IMR-90 (cell line): ENCODE measurements at regions not wholly inside any gene's neighbourhood (a gene's known extent, or its start where the extent isn't known, plus 50 kb on each side); places are given as distances from the start of the nearest gene placed in this dataset.

Source experiments
- ATAC-seq: fragments of 200-7000 bp; cut with Tn5 transposase; 2 replicates; pipeline ENCODE4 v1.9.1; 2020; ENCODE audit warnings: low read depth, mild to moderate bottlenecking, moderate library complexity
- BruUV-seq: library from RNA; stranded (reverse); fragments of 400-500 nt; replicated peaks from 2 replicates; lab custom pipeline; 2021; lab: Mats Ljungman, UMichigan
- CTCF ChIA-PET: fragments of 300-600 bp; formaldehyde crosslinking; extraction: SDS; loops from one replicate; lab custom pipeline; 2021; ENCODE audit warnings: antibody characterized with exemption; lab: Yijun Ruan, JAX
- POLR2A ChIA-PET: fragments of 300-600 bp; sonication (Branson Sonifier 250); formaldehyde crosslinking; loops from one replicate; lab custom pipeline; 2022; ENCODE audit warnings: antibody characterized with exemption; ENCODE audit not compliant: unreplicated experiment; lab: Charles Lee
- DNase-seq: peaks from one replicate; pipeline ENCODE4 v3.0.0; 2013
- H2AFZ ChIP-seq: replicated peaks from 2 replicates; pipeline ENCODE3; 2013; ENCODE audit warnings: low read length, mild to moderate bottlenecking; ENCODE audit not compliant: poor library complexity
- H2AK5ac ChIP-seq: 2 replicates; pipeline ENCODE4 v1.6.1; 2013; ENCODE audit warnings: low read depth, low read length, inconsistent platforms
- H2AK9ac ChIP-seq: replicated peaks from 2 replicates; pipeline ENCODE3; 2013; ENCODE audit warnings: mild to moderate bottlenecking, low read depth, low read length, moderate library complexity; ENCODE audit not compliant: poor library complexity
- H2BK120ac ChIP-seq: 2 replicates; pipeline ENCODE4 v1.6.1; 2013; ENCODE audit warnings: low read depth, low read length, inconsistent platforms
- H2BK15ac ChIP-seq: 3 replicates; pipeline ENCODE4 v1.6.1; 2013; ENCODE audit warnings: low read depth, low read length, inconsistent platforms
- H2BK20ac ChIP-seq: 2 replicates; pipeline ENCODE4 v1.6.1; 2013; ENCODE audit warnings: low read depth, mild to moderate bottlenecking, inconsistent platforms, low read length, moderate library complexity
- H2BK5ac ChIP-seq: 2 replicates; pipeline ENCODE4 v1.6.1; 2013; ENCODE audit warnings: mild to moderate bottlenecking, low read depth, low read length, inconsistent platforms; ENCODE audit not compliant: poor library complexity, severe bottlenecking
- H3K14ac ChIP-seq: replicated peaks from 2 replicates; pipeline ENCODE4 v1.6.1; 2013; ENCODE audit warnings: low read depth, low read length, inconsistent platforms
- H3K18ac ChIP-seq: 2 replicates; pipeline ENCODE4 v1.6.1; 2013; ENCODE audit warnings: low read depth, low read length, control low read depth
- H3K23ac ChIP-seq: 2 replicates; pipeline ENCODE4 v1.6.1; 2013; ENCODE audit warnings: low read depth, low read length, inconsistent platforms
- H3K27ac ChIP-seq: 2 replicates; pipeline ENCODE4 v1.5.1; 2013; ENCODE audit warnings: mild to moderate bottlenecking, control low read depth, low read length; ENCODE audit not compliant: insufficient read depth
- H3K27me3 ChIP-seq: 2 replicates; pipeline ENCODE4 v1.6.1; 2013; ENCODE audit warnings: low read length; ENCODE audit not compliant: control insufficient read depth, insufficient read depth
- H3K36me3 ChIP-seq: 2 replicates; pipeline ENCODE4 v1.6.1; 2013; ENCODE audit warnings: low read length, mixed read lengths; ENCODE audit not compliant: control insufficient read depth, insufficient read depth
- H3K4ac ChIP-seq: 2 replicates; pipeline ENCODE4 v1.6.1; 2013; ENCODE audit warnings: low read depth, low read length, inconsistent platforms
- H3K4me1 ChIP-seq: 2 replicates; pipeline ENCODE4 v1.6.1; 2013; ENCODE audit warnings: low read length, mixed read lengths; ENCODE audit not compliant: control insufficient read depth, insufficient read depth
- H3K4me2 ChIP-seq: 2 replicates; pipeline ENCODE4 v1.6.1; 2013; ENCODE audit warnings: low read depth, mild to moderate bottlenecking, control low read depth, low read length, moderate library complexity
- H3K4me3 ChIP-seq: 2 replicates; pipeline ENCODE4 v1.5.1; 2013; ENCODE audit warnings: low read depth, mild to moderate bottlenecking, control low read depth, low read length, moderate library complexity; ENCODE audit not compliant: insufficient read depth
- H3K56ac ChIP-seq: 2 replicates; pipeline ENCODE4 v1.6.1; 2013; ENCODE audit warnings: low read length, inconsistent platforms; ENCODE audit not compliant: insufficient read depth; ENCODE audit errors: extremely low read depth
- H3K79me1 ChIP-seq, 2 experiments: 2 replicates each; pipeline ENCODE4 v1.6.1; 2013; ENCODE audit warnings: low read length in 2 of 2, inconsistent platforms in 1 of 2, low read depth in 1 of 2
- H3K9ac ChIP-seq: 2 replicates; pipeline ENCODE4 v1.6.1; 2013; ENCODE audit warnings: low read depth, low read length, control low read depth
- H3K9me1 ChIP-seq: 2 replicates; pipeline ENCODE4 v1.6.1; 2013; ENCODE audit warnings: low read length, inconsistent platforms; ENCODE audit not compliant: insufficient read depth
- H3K9me3 ChIP-seq: 2 replicates; pipeline ENCODE4 v1.6.1; 2013; ENCODE audit warnings: low read length; ENCODE audit not compliant: control insufficient read depth, insufficient read depth
- H4K20me1 ChIP-seq: 2 replicates; pipeline ENCODE4 v1.6.1; 2013; ENCODE audit warnings: low read length, inconsistent platforms; ENCODE audit not compliant: insufficient read depth
- H4K5ac ChIP-seq: 2 replicates; pipeline ENCODE4 v1.6.1; 2013; ENCODE audit warnings: mild to moderate bottlenecking, low read depth, low read length, control low read depth
- H4K8ac ChIP-seq, 2 experiments: 2 replicates each; pipeline ENCODE4 v1.6.1; 2013; ENCODE audit warnings: low read depth in 2 of 2, low read length in 2 of 2, control low read depth in 1 of 2, inconsistent platforms in 1 of 2
- H4K91ac ChIP-seq: 2 replicates; pipeline ENCODE4 v1.6.1; 2013; ENCODE audit warnings: low read depth, low read length, inconsistent platforms; ENCODE audit not compliant: insufficient read depth
- BHLHE40 ChIP-seq: fragments of 150-350 bp; IDR thresholded peaks from 2 replicates; pipeline ENCODE4 v1.6.1; 2016; ENCODE audit warnings: mild to moderate bottlenecking, low read depth, low read length
- CHD1 ChIP-seq: IDR thresholded peaks from 2 replicates; pipeline ENCODE4 v1.6.1; 2012; ENCODE audit warnings: low read depth, low read length, improper control_type of control experiment
- CTCF ChIP-seq: conservative IDR thresholded peaks from 2 replicates; pipeline ENCODE4 v1.5.1; 2012; ENCODE audit warnings: mild to moderate bottlenecking, low read depth, low read length, improper control_type of control experiment
- ELK1 ChIP-seq: fragments of 150-350 bp; IDR thresholded peaks from 2 replicates; pipeline ENCODE4 v1.6.1; 2016; ENCODE audit warnings: low read depth, mild to moderate bottlenecking, low read length, moderate library complexity, borderline replicate concordance
- FOS ChIP-seq: fragments of 150-350 bp; IDR thresholded peaks from 2 replicates; pipeline ENCODE4 v1.6.1; 2016; ENCODE audit warnings: low read depth, low read length
- MAFK ChIP-seq: IDR thresholded peaks from 2 replicates; pipeline ENCODE4 v1.6.1; 2012; ENCODE audit warnings: low read depth, low read length, improper control_type of control experiment
- MAZ ChIP-seq: IDR thresholded peaks from 2 replicates; pipeline ENCODE4 v1.6.1; 2012; ENCODE audit warnings: low read depth, mild to moderate bottlenecking, low read length, improper control_type of control experiment, moderate library complexity, borderline replicate concordance
- RFX5 ChIP-seq: IDR thresholded peaks from 2 replicates; pipeline ENCODE4 v1.8.0; 2012; ENCODE audit warnings: low read depth, mild to moderate bottlenecking, low read length, moderate library complexity
- SMC3 ChIP-seq: fragments of 150-350 bp; IDR thresholded peaks from 2 replicates; pipeline ENCODE4 v1.6.1; 2016; ENCODE audit warnings: low read depth, mild to moderate bottlenecking, antibody characterized with exemption, low read length, moderate library complexity
- USF2 ChIP-seq: fragments of 150-350 bp; IDR thresholded peaks from 2 replicates; pipeline ENCODE4 v1.6.1; 2017; ENCODE audit warnings: mild to moderate bottlenecking, antibody characterized with exemption, low read length, low read depth
- WGBS, 2 experiments: methylation state at CpG; one replicate each; pipeline versions ENCODE4 v1.1.5 to v1.1.7; 2013; ENCODE audit warnings: missing lambda C conversion rate in 2 of 2; ENCODE audit not compliant: insufficient read length in 1 of 2; ENCODE audit errors: extremely low coverage in 2 of 2; 5-methylcytosine and 5-hydroxymethylcytosine counted together
- dilution Hi-C: fragments of 300-500 bp; cut with HindIII; formaldehyde crosslinking; loops from one replicate; pipeline ENCODE4 v1.14.3; 2018; ENCODE audit warnings: low sequenced_read_pairs; ENCODE audit not compliant: unreplicated experiment
- in situ Hi-C: fragments of 300-500 bp; cut with MboI; formaldehyde crosslinking; loops from 3 replicates; pipeline ENCODE4 v1.14.3; 2019; ENCODE audit warnings: low sequenced_read_pairs, inconsistent platforms, mixed read lengths
- intact Hi-C: fragments of 100-400 bp; cut with micrococcal nuclease; formaldehyde crosslinking; loops from 2 replicates; pipeline ENCODE4 v1.10.0; 2022

- Histone ChIP-seq H3K4me1 (no peaks in the 10 kb centered on the region), H3K14ac (no peak overlapping the region), H3K4me2 (no peak overlapping the region), H3K9ac (no peak overlapping the region), H2AK9ac (no peak overlapping the region), H2BK20ac (no peak overlapping the region), H2BK15ac (no peak overlapping the region), H4K8ac (no peak overlapping the region), H2AK5ac (no peak overlapping the region), H2AFZ (no peak overlapping the region), H3K9me1 (no peaks in the 10 kb centered on the region), H3K27ac (no peak overlapping the region), H2BK120ac (no peak overlapping the region), H4K91ac (no peak overlapping the region), H3K23ac (no peak overlapping the region), H4K20me1 (no peaks in the 10 kb centered on the region), H3K56ac (no peak overlapping the region), H3K27me3 (no peaks in the 10 kb centered on the region), H3K36me3 (no peaks in the 10 kb centered on the region), H4K5ac (no peak overlapping the region), H2BK5ac (no peak overlapping the region), H3K4ac (no peak overlapping the region), H3K4me3 (no peak overlapping the region), H3K9me3 (no peaks in the 10 kb centered on the region), H3K18ac (no peak overlapping the region), H3K79me1 (no peaks in the 10 kb centered on the region)
- CTCF ChIA-PET = no interaction called here
- in situ Hi-C loops = no loop called here
- no TSS peak for BruUV-seq
- no peak for TF ChIP-seq RFX5
- TF ChIP-seq ELK1 = no peak
- no peak for TF ChIP-seq MAZ
- TF ChIP-seq CTCF = no peak
- TF ChIP-seq USF2 = no peak
- no peak for TF ChIP-seq BHLHE40
- TF ChIP-seq SMC3 = no peak
- TF ChIP-seq FOS = no peak
- TF ChIP-seq CHD1 = no peak
- TF ChIP-seq MAFK = no peak
- POLR2A ChIA-PET = no interaction called here
- dilution Hi-C loops = no loop called here
- intact Hi-C loops = no loop called here
- DNase-seq = no peak
- WGBS, 2 experiments = no CpG with 5 or more reads among the region's 2 CpGs
- no peak for ATAC-seq
Observed at GRCh38 chrX:129145385-129145784, 377.9 kb downstream of the SMARCA1 start.
